Fibroblast of villous mesenchyme (primary cell): ENCODE measurements at regions not wholly inside any gene's neighbourhood (a gene's known extent, or its start where the extent isn't known, plus 50 kb on each side); places are given as distances from the start of the nearest gene placed in this dataset.

Experiments used
- DNase-seq: peaks from one replicate; pipeline ENCODE4 v3.0.0-alpha.2; 2010; ENCODE audit warnings: low read depth
- H3K4me3 ChIP-seq: 2 replicates; pipeline ENCODE4 v1.5.1; 2011; ENCODE audit warnings: low read depth, mild to moderate bottlenecking, low read length
- TF ChIP-seq, protein P1 (sequence below): IDR thresholded peaks from 2 replicates; pipeline ENCODE4 v1.5.1; 2012; ENCODE audit warnings: low read depth, mild to moderate bottlenecking, low read length; ENCODE audit not compliant: insufficient read depth

DNA sequence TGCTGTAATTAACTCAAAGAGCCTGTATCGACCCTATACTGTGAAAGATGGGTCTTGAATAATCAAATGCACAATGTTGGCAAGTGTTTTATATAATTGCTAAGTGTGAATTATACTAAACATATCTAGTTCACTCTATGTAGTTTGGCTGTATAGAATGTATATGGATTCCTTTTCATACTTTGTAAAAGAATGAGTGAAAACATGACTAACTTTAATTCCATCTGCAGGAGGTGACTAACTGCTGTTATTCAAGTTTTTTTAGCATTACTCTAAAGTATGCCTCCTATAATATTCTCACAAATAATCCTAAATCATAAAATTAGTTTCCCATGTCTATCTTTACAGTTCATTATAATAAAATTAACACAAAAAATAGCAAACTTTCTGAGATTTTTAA is 394.0 kb upstream of the MON1B start:
- TF ChIP-seq, protein P1, sequence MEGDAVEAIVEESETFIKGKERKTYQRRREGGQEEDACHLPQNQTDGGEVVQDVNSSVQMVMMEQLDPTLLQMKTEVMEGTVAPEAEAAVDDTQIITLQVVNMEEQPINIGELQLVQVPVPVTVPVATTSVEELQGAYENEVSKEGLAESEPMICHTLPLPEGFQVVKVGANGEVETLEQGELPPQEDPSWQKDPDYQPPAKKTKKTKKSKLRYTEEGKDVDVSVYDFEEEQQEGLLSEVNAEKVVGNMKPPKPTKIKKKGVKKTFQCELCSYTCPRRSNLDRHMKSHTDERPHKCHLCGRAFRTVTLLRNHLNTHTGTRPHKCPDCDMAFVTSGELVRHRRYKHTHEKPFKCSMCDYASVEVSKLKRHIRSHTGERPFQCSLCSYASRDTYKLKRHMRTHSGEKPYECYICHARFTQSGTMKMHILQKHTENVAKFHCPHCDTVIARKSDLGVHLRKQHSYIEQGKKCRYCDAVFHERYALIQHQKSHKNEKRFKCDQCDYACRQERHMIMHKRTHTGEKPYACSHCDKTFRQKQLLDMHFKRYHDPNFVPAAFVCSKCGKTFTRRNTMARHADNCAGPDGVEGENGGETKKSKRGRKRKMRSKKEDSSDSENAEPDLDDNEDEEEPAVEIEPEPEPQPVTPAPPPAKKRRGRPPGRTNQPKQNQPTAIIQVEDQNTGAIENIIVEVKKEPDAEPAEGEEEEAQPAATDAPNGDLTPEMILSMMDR: no peak
- DNase-seq: no peak
- H3K4me3 ChIP-seq: no peak overlapping the region

DNA sequence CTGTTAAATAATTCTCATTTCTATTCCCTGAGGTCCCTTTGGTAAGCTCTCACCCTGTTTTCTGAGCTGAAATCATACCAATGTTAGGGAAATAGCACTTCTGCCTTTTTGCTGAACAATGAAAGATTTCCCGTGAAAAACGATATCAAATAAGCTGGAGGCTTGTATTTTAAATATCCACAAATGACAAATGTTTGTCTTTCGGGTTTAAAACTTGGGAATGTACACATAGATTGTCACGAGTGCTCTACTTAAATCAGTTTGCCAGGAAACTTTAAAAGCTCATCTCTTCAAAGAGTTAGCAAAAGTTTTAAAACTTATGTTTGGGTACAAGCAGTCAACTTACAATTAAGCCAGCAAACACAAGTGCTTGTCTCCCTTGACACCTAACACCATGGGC is 393.5 kb upstream of the MON1B start:
- TF ChIP-seq, protein P1: no peak
- DNase-seq: no peak
- H3K4me3 ChIP-seq: no peak overlapping the region

DNA sequence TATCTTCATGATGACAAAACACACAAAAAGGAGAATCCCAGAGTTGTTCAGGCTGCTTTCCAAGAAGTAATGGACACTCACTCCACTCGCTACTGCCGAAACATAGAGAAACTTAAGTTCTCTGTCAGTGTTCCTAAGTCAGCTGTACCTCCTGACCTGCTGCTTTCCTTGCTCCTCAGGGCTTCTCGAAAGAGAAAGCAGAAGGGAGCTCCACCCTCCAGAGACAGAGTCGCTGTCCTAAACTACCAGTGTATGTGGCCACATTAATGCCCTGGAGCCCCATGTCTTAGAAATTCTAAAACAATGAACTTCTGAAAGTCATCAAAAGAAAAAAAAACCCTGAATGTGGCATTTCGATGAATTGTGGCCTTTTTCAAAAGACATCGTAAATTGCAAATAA is 390.8 kb upstream of the MON1B start:
- TF ChIP-seq, protein P1: no peak
- no peak overlapping the region for H3K4me3 ChIP-seq
- DNase-seq: no peak

DNA sequence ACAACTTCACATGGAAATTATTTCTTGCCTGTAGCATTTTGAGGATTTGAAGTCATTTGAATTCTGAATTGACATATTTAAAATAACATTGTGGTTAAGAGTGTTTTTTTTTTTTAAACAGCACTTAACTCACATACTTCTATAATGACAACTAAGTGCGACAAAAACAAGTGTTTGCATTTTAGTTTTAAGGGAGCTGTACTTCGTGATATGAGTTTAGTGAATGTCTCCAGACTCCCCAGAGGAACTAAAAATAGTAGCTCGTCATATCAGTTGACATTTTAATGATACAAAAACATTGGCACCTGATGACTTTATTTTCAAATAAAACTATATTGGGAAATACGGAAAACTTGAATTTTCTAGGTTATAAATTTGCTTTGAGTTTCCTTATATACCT is 389.6 kb upstream of the MON1B start:
- no peak overlapping the region for H3K4me3 ChIP-seq
- no peak for DNase-seq
- TF ChIP-seq, protein P1: no peak

DNA sequence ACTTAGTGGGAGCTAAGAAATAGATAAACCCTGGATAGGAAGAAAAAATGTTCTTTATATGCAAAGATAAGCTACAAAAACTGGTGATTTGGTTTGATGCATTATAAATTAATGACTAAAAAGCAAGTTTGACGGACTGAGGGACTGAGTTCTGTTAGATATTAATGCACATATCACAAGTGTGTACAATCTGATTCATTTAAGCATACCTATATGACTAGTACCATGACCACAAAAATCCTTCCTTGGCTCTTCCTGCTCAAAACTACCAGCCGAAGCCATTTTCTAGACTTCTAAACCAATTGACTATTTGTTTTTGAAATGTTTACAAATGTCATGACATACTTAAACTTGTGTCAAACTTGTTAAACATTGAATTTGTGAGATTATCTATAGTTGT is 374.5 kb upstream of the MON1B start:
- TF ChIP-seq, protein P1: no peak
- no peak for DNase-seq
- H3K4me3 ChIP-seq: no peak overlapping the region

DNA sequence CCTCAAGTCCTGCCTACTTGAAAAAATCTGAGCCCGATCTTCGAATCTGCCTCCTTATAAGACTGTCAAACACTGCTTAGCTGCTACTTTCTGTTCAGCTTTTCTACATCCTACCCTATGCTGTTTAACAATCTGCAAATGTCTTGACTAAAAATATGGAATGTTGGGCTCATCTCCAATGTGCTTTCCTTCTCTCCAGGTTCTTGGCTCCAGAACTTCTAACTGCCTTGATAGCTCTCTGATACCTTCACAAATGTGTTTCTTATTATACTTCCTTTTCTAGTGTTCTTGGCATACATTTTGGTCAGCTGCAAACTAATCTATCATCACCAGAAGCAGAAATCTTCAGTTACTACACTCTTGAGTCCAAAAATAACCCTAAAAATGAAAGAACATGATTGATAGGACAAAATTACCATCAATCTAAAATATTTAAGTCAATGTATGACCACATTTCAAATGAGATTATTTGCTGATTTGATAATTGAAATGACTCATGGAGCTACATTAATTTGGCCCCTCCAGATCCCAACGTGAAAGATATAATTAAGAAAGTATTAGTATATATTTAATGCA is 372.3 kb upstream of the MON1B start:
- TF ChIP-seq, protein P1: no peak
- no peak overlapping the region for H3K4me3 ChIP-seq
- DNase-seq: no peak
